Right cardiac atrium (tissue), 5 donors: ENCODE measurements at regions not wholly inside any gene's neighbourhood (a gene's known extent, or its start where the extent isn't known, plus 50 kb on each side); places are given as distances from the start of the nearest gene placed in this dataset.
"Not testable (repeated sequence)": the region's sequence is repeated elsewhere in the genome, so short reads cannot be mapped to it uniquely, and the experiment has no call there.

ENCODE experiments used
- ATAC-seq, 2 donors: fragments of 200-7000 bp; cut with Tn5 transposase; one replicate each; pipeline versions ENCODE4 v1.8.0 to v1.9.1; 2020; ENCODE audit warnings: moderate library complexity in 2 of 2, mild to moderate bottlenecking in 1 of 2
- DNase-seq, 3 donors: peaks; one replicate each; pipeline ENCODE4 v3.0.0-alpha.2; 2020
- H3K27ac ChIP-seq: one replicate; pipeline ENCODE4 v1.5.1; 2013; ENCODE audit warnings: mild to moderate bottlenecking, low read length, control low read depth, moderate library complexity
- H3K27me3 ChIP-seq: one replicate; pipeline ENCODE4 v1.6.1; 2013; ENCODE audit not compliant: control insufficient read depth, insufficient read depth
- H3K4me1 ChIP-seq: one replicate; pipeline ENCODE4 v1.6.1; 2013; ENCODE audit warnings: low read length; ENCODE audit not compliant: control insufficient read depth, insufficient read depth
- H3K4me3 ChIP-seq: one replicate; pipeline ENCODE4 v1.5.1; 2013; ENCODE audit warnings: low read length, control low read depth
- H3K9me3 ChIP-seq: one replicate; pipeline ENCODE4 v1.6.1; 2013; ENCODE audit warnings: low read length; ENCODE audit not compliant: control insufficient read depth
- WGBS: extraction: QIAGEN DNeasy Blood & Tissue Kit; methylation state at CpG from one replicate; pipeline ENCODE4 v1.1.7; 2013; 5-methylcytosine and 5-hydroxymethylcytosine counted together
- intact Hi-C, 4 donors: fragments of 100-400 bp; cut with DNase I; formaldehyde crosslinking; loops; one replicate each; pipeline versions ENCODE4 v1.11.0 to v1.14.0; 2022 to 2023
- donor health status: healthy with polysubstance abuse.
- donor health status: DM: no; HTN: yes; CAD: no.
- donor health status: DM: no; HTN: no; CAD: no.
- donor health status: DM: no; HTN: yes; CAD: no; lungs with severe emphysema.
- donor health status: DM: yes; HTN: yes; CAD: no.

DNA sequence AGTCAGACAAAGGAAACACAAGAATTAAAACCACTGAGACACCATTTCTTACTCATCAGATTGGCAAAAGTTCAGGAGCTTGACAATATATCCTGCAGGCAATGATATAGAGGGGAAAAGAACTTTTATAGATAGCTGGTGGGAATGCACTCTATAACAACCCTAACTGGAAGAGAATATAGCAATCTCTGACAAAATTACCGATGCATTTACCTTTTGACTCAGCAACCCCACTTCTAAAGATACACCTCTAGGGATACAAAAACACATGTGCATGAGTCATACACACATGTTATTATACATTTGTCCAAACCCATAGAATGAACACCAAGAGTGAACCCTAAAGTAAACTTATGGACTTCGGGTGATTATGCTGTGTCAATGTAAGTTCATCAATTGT is 79.4 kb upstream of the SRD5A2 start:
- H3K9me3 ChIP-seq, result no peaks in the 10 kb centered on the region
- DNase-seq (no peak), ATAC-seq (no peak)
- H3K4me3 ChIP-seq, result no peak overlapping the region
- no peaks in the 10 kb centered on the region for H3K4me1 ChIP-seq
- no peaks in the 10 kb centered on the region for H3K27me3 ChIP-seq
- intact Hi-C loops, result no loop called here
- WGBS, result 86% methylated on average over 2 of the region's 2 CpGs
- H3K27ac ChIP-seq, result no peak overlapping the region

DNA sequence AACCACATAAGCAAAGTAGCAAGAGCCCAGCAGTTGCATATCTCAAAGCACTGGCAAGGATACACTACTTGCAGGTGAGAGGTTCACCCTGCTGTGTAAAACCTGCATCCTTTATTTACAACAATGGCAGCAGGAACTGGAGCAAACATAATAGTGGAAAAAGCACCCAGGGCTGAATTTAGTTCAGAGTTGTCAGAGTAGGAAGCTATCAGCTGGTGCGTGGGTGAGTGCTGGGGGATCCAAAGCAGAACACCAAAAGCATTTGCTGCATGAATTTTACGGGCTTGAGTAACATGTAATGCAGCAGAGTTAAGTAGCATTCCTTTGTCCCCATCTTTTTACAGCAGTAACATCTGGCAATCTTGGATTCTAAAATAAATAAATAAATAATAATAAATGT is 73.5 kb upstream of the SRD5A2 start:
- H3K9me3 ChIP-seq, result no peaks in the 10 kb centered on the region
- intact Hi-C loops, result no loop called here
- H3K4me3 ChIP-seq, result no peak overlapping the region
- H3K4me1 ChIP-seq, result no peaks in the 10 kb centered on the region
- WGBS, result 26% methylated on average over 2 of the region's 2 CpGs
- no peak overlapping the region for H3K27ac ChIP-seq
- no peaks in the 10 kb centered on the region for H3K27me3 ChIP-seq
- DNase-seq, result no peak
- no peak for ATAC-seq

- intact Hi-C loops, result no loop called here
- 92% methylated on average over 6 of the region's 6 CpGs for WGBS
- Histone ChIP-seq H3K27me3 (no peaks in the 10 kb centered on the region), H3K27ac (no peak overlapping the region), H3K4me3 (no peak overlapping the region), H3K9me3 (no peaks in the 10 kb centered on the region), H3K4me1 (no peaks in the 10 kb centered on the region)
- no peak for ATAC-seq
- no peak for DNase-seq
These were observed 71.0 kb upstream of the SRD5A2 start for GRCh38 chr2:31651736-31652135.

DNA sequence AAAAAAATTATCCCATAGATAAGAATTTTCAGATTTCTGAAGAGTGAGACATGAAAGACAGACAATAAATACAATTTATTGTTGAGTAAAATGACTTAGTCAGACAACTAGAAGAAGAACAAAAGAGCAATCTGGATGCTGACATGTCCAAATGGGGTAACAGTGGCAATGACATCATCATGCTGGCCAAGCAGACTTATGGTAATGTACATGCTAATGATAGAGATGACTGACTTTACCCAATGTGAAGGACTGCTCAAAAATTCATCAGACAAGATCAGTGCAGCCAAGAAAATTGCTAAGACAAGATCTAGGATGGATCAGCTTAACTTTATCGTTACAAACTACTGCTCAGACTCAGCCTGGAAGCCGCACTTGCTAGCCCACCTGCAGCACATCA is 70.5 kb upstream of the SRD5A2 start:
- H3K9me3 ChIP-seq, result no peaks in the 10 kb centered on the region
- no peak overlapping the region for H3K27ac ChIP-seq
- no peaks in the 10 kb centered on the region for H3K27me3 ChIP-seq
- no peaks in the 10 kb centered on the region for H3K4me1 ChIP-seq
- DNase-seq (no peak), ATAC-seq (no peak)
- WGBS, result 94% methylated on average over 2 of the region's 2 CpGs
- no peak overlapping the region for H3K4me3 ChIP-seq
- intact Hi-C loops, result no loop called here

GRCh38 chr2:31644551-31644950 is 63.8 kb upstream of the SRD5A2 start:
- Histone ChIP-seq H3K27me3 (no peaks in the 10 kb centered on the region), H3K4me1 (no peaks in the 10 kb centered on the region), H3K27ac (no peak overlapping the region), H3K4me3 (no peak overlapping the region), H3K9me3 (no peaks in the 10 kb centered on the region)
- WGBS, result 64% methylated on average over 5 of the region's 5 CpGs
- DNase-seq (no peak), ATAC-seq (no peak)
- intact Hi-C loops, result no loop called here

DNA sequence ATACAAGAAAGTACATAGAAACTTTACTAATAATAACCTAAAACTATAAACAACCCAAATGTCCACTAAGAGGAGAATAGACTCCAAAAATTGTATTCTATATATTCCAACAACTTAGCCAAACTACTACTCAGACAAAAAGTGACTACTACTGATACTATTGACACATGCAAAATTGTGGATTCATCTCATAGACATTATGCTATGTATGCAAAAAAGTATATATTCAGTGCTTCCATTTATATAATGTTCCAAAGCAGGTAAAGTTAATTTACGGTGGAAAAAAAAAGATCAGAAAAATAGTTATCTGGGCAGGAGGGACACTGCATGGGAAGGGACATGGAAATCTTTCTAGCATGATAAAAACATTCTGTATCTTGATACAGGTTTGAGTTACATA is 62.0 kb upstream of the SRD5A2 start:
- ATAC-seq, result no peak

DNA sequence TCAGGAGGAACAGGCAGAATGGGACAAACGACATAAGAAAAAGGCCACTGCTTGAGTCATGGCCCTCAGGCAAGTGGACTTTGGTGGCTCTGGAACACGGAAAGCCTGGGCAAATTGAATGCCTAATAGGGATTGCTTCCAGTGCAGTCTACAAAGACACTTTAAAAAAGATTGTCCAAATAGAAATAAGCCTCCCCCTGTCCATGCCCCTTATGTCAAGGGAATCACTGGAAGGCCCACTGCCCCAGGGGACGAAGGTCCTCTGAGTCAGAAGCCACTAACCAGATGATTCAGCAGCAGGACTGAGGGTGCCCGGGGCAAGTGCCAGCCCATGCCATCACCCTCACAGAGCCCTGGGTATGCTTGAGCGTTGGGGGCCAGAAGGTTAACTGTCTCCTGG is 51.5 kb upstream of the SRD5A2 start:
- intact Hi-C loops, H3K27me3 ChIP-seq, H3K9me3 ChIP-seq, H3K27ac ChIP-seq, H3K4me3 ChIP-seq, DNase-seq, ATAC-seq, H3K4me1 ChIP-seq: not testable (repeated sequence)
- WGBS, result 69% methylated on average over 5 of the region's 5 CpGs

More for the DNA sequence above, 62.0 kb upstream of the SRD5A2 start:
- H3K9me3 ChIP-seq, result no peaks in the 10 kb centered on the region
- DNase-seq, result no peak
- H3K4me3 ChIP-seq, result no peak overlapping the region
- intact Hi-C loops, result no loop called here
- H3K4me1 ChIP-seq, result no peaks in the 10 kb centered on the region
- 88% methylated on average over 1 of the region's 1 CpG for WGBS
- no peak overlapping the region for H3K27ac ChIP-seq
- H3K27me3 ChIP-seq, result no peaks in the 10 kb centered on the region
